ENCODE measurements at regions not wholly inside any gene's neighbourhood (a gene's known extent, or its start where the extent isn't known, plus 50 kb on each side); places are given as distances from the start of the nearest gene placed in this dataset.

GRCh38 chr2:137828624-137829023 lies 135.6 kb upstream of the HNMT start (continued):
- TF ChIP-seq POLR2AphosphoS5 (IDR thresholded peaks at IDR 0.05) = no peak
- TF ChIP-seq EZH2 (IDR thresholded peaks at IDR 0.05; ENCODE audit: borderline replicate concordance, insufficient read depth, low read length, poor library complexity, severe bottlenecking) = no peak
- no peak for TF ChIP-seq RAD21 (conservative IDR thresholded peaks at IDR 0.05)
- no peak for TF ChIP-seq EP300 (conservative IDR thresholded peaks at IDR 0.05; ENCODE audit: poor library complexity, severe bottlenecking)

DNA sequence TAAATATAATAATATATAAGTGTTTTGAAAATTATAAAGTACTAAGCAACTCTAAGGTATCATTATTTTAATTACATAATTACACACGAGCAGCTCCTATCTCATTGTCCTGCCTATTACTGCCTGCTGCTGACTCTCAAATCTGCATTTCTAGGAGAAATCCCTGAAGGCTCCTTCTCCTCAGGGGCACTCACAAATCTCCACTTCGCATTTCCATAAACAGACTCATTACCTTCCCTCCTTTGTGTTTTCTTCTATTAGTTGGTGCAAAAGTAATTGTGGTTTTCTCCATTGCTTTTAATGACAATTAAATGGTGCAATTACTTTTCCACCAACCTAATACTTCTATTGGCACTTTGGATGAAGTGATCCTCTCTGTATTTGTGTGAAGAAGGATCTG lies 135.0 kb upstream of the HNMT start:
- TF ChIP-seq EP300 (conservative IDR thresholded peaks at IDR 0.05; ENCODE audit: poor library complexity, severe bottlenecking) (no peak), EZH2 (IDR thresholded peaks at IDR 0.05; ENCODE audit: borderline replicate concordance, insufficient read depth, low read length, poor library complexity, severe bottlenecking) (no peak), POLR2AphosphoS5 (IDR thresholded peaks at IDR 0.05) (no peak), SMC3 (conservative IDR thresholded peaks at IDR 0.05; ENCODE audit: poor library complexity) (no peak), RAD21 (conservative IDR thresholded peaks at IDR 0.05) (no peak), MXI1 (conservative IDR thresholded peaks at IDR 0.05; ENCODE audit: poor library complexity, severe bottlenecking) (no peak), TAF1 (IDR thresholded peaks at IDR 0.05; ENCODE audit: low read depth) (no peak)
- TF ChIP-seq, protein P1, sequence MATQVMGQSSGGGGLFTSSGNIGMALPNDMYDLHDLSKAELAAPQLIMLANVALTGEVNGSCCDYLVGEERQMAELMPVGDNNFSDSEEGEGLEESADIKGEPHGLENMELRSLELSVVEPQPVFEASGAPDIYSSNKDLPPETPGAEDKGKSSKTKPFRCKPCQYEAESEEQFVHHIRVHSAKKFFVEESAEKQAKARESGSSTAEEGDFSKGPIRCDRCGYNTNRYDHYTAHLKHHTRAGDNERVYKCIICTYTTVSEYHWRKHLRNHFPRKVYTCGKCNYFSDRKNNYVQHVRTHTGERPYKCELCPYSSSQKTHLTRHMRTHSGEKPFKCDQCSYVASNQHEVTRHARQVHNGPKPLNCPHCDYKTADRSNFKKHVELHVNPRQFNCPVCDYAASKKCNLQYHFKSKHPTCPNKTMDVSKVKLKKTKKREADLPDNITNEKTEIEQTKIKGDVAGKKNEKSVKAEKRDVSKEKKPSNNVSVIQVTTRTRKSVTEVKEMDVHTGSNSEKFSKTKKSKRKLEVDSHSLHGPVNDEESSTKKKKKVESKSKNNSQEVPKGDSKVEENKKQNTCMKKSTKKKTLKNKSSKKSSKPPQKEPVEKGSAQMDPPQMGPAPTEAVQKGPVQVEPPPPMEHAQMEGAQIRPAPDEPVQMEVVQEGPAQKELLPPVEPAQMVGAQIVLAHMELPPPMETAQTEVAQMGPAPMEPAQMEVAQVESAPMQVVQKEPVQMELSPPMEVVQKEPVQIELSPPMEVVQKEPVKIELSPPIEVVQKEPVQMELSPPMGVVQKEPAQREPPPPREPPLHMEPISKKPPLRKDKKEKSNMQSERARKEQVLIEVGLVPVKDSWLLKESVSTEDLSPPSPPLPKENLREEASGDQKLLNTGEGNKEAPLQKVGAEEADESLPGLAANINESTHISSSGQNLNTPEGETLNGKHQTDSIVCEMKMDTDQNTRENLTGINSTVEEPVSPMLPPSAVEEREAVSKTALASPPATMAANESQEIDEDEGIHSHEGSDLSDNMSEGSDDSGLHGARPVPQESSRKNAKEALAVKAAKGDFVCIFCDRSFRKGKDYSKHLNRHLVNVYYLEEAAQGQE (IDR thresholded peaks at IDR 0.05; ENCODE audit: borderline replicate concordance) = no peak
- TF ChIP-seq, protein P2, sequence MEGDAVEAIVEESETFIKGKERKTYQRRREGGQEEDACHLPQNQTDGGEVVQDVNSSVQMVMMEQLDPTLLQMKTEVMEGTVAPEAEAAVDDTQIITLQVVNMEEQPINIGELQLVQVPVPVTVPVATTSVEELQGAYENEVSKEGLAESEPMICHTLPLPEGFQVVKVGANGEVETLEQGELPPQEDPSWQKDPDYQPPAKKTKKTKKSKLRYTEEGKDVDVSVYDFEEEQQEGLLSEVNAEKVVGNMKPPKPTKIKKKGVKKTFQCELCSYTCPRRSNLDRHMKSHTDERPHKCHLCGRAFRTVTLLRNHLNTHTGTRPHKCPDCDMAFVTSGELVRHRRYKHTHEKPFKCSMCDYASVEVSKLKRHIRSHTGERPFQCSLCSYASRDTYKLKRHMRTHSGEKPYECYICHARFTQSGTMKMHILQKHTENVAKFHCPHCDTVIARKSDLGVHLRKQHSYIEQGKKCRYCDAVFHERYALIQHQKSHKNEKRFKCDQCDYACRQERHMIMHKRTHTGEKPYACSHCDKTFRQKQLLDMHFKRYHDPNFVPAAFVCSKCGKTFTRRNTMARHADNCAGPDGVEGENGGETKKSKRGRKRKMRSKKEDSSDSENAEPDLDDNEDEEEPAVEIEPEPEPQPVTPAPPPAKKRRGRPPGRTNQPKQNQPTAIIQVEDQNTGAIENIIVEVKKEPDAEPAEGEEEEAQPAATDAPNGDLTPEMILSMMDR (IDR thresholded peaks at IDR 0.05; ENCODE audit: poor library complexity, severe bottlenecking) = no peak
- no peaks in the 10 kb centered on the region for H3K9me3 ChIP-seq (ENCODE audit: low read length)
- H3K36me3 ChIP-seq (ENCODE audit: insufficient read depth, low read length) = no peaks in the 10 kb centered on the region
- H4K20me1 ChIP-seq (ENCODE audit: insufficient read depth) = no peaks in the 10 kb centered on the region
- H3K9ac ChIP-seq (ENCODE audit: low read length) = no peak overlapping the region
- no peak overlapping the region for H3K4me3 ChIP-seq (ENCODE audit: low read length)
- H3K79me2 ChIP-seq (replicated peaks; ENCODE audit: insufficient read depth, low read length) = no peaks in the 10 kb centered on the region
- H3F3A ChIP-seq (ENCODE audit: insufficient read depth, low read length, poor library complexity, severe bottlenecking) = no peaks in the 10 kb centered on the region
- no peak overlapping the region for H3K4me2 ChIP-seq (ENCODE audit: low read length)
- H3K27ac ChIP-seq (ENCODE audit: low read length) = no peak overlapping the region
- H3K27me3 ChIP-seq (ENCODE audit: insufficient read depth, low read depth, low read length) = no peaks in the 10 kb centered on the region
- H2AFZ ChIP-seq (ENCODE audit: low read depth, low read length) = no peak overlapping the region
- no peaks in the 10 kb centered on the region for H3K9me2 ChIP-seq (ENCODE audit: insufficient read depth, low read length)

DNA sequence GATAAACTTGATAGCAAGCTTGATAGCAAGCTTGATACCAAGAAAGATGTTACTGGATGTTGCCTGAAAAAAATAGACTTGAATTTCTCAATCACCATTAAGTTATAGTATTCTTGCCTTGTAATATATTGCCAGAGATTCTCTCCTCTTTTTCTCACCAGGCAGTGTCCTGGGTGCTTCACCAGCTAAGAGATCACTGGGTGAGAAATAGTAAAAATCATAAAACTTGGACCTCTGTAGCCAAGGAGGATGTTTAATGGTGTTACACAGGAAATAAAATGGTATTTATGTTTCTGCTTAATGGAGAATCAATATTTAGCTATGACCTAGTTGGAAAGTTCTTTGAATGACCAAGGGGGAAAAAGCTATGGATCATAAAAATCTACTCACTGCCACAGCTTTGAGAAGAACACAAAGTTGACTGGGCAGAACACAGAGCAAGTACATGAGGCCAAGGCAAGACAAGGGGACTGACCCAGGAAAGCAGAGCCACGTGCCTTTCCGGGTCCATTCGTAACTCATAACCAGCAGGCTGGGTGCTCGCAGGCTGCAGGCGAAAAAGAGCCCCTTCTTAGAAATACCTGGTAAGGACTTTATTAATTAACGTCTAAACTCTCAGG lies 129.4 kb upstream of the HNMT start:
- TF ChIP-seq SMC3 (conservative IDR thresholded peaks at IDR 0.05; ENCODE audit: poor library complexity) (no peak), TAF1 (IDR thresholded peaks at IDR 0.05; ENCODE audit: low read depth) (no peak), MXI1 (conservative IDR thresholded peaks at IDR 0.05; ENCODE audit: poor library complexity, severe bottlenecking) (no peak)
- H3K4me3 ChIP-seq (ENCODE audit: low read length) = no peak overlapping the region
- no peaks in the 10 kb centered on the region for H3K79me2 ChIP-seq (replicated peaks; ENCODE audit: insufficient read depth, low read length)
- H3F3A ChIP-seq (ENCODE audit: insufficient read depth, low read length, poor library complexity, severe bottlenecking) = no peaks in the 10 kb centered on the region
- H3K9ac ChIP-seq (ENCODE audit: low read length) = no peak overlapping the region
- H3K36me3 ChIP-seq (ENCODE audit: insufficient read depth, low read length) = no peaks in the 10 kb centered on the region
- H3K4me2 ChIP-seq (ENCODE audit: low read length) = no peak overlapping the region
- H3K9me3 ChIP-seq (ENCODE audit: low read length) = no peaks in the 10 kb centered on the region
- no peak overlapping the region for H2AFZ ChIP-seq (ENCODE audit: low read depth, low read length)
- no peaks in the 10 kb centered on the region for H4K20me1 ChIP-seq (ENCODE audit: insufficient read depth)
- no peaks in the 10 kb centered on the region for H3K27me3 ChIP-seq (ENCODE audit: insufficient read depth, low read depth, low read length)
- H3K27ac ChIP-seq (ENCODE audit: low read length) = no peak overlapping the region
- no peaks in the 10 kb centered on the region for H3K9me2 ChIP-seq (ENCODE audit: insufficient read depth, low read length)
